Stromal cell of bone marrow (primary cell): ENCODE measurements at regions not wholly inside any gene's neighbourhood (a gene's known extent, or its start where the extent isn't known, plus 50 kb on each side); places are given as distances from the start of the nearest gene placed in this dataset.
"Not testable (repeated sequence)": the region's sequence is repeated elsewhere in the genome, so short reads cannot be mapped to it uniquely, and the experiment has no call there.

Source experiments
- DNase-seq: peaks from one replicate; pipeline ENCODE4 v3.0.0-alpha.2; 2012; ENCODE audit warnings: low read depth

GRCh38 chr10:113495553-113495952 lies 57.3 kb upstream of the HABP2 start:
- DNase-seq, result no peak

- no peak for DNase-seq
These were observed 56.4 kb upstream of the HABP2 start for GRCh38 chr10:113496111-113497109.

- DNase-seq, result no peak
These were observed 55.7 kb upstream of the HABP2 start for GRCh38 chr10:113497198-113497597.

- no peak for DNase-seq
These were observed 53.9 kb upstream of the HABP2 start for GRCh38 chr10:113498997-113499396.

GRCh38 chr10:113499806-113500205 lies 53.0 kb upstream of the HABP2 start:
- DNase-seq, result no peak

GRCh38 chr10:113501031-113501430 lies 51.8 kb upstream of the HABP2 start:
- not testable (repeated sequence) for DNase-seq
